H7 (cell line): ENCODE measurements at regions not wholly inside any gene's neighbourhood (a gene's known extent, or its start where the extent isn't known, plus 50 kb on each side); places are given as distances from the start of the nearest gene placed in this dataset.

ENCODE experiments used
- DNase-seq: peaks from one replicate; pipeline ENCODE4 v3.0.0; 2012
- H3K27me3 ChIP-seq: 2 replicates; pipeline ENCODE4 v1.6.0; 2011; ENCODE audit warnings: mild to moderate bottlenecking, low read length; ENCODE audit not compliant: control insufficient read depth, insufficient read depth
- H3K36me3 ChIP-seq: replicated peaks from 2 replicates; pipeline ENCODE4 v1.5.1; 2011; ENCODE audit warnings: low read length; ENCODE audit not compliant: control insufficient read depth, insufficient read depth
- H3K4me3 ChIP-seq: 2 replicates; pipeline ENCODE4 v1.5.1; 2011; ENCODE audit warnings: low read depth, mild to moderate bottlenecking, control low read depth, low read length, moderate library complexity; ENCODE audit not compliant: insufficient read depth

- Histone ChIP-seq H3K36me3 (no peaks in the 10 kb centered on the region), H3K4me3 (no peak overlapping the region), H3K27me3 (no peaks in the 10 kb centered on the region)
- no peak for DNase-seq
Observed at GRCh38 chr3:139729300-139729699, 51.5 kb upstream of the NMNAT3 start.

GRCh38 chr3:139728414-139728813, 50.6 kb upstream of the NMNAT3 start:
- DNase-seq = no peak

More at GRCh38 chr3:139728414-139728813, 50.6 kb upstream of the NMNAT3 start:
- H3K27me3 ChIP-seq = no peaks in the 10 kb centered on the region
- no peak overlapping the region for H3K4me3 ChIP-seq
- no peaks in the 10 kb centered on the region for H3K36me3 ChIP-seq
